Panc1 (cell line): ENCODE measurements at regions not wholly inside any gene's neighbourhood (a gene's known extent, or its start where the extent isn't known, plus 50 kb on each side); places are given as distances from the start of the nearest gene placed in this dataset.

ENCODE experiments used
- ATAC-seq: fragments of 200-7000 bp; cut with Tn5 transposase; 2 replicates; pipeline ENCODE4 v1.9.1; 2020; ENCODE audit warnings: mild to moderate bottlenecking, moderate library complexity
- BruUV-seq: library from RNA; stranded (reverse); fragments of 400-500 nt; replicated peaks from 2 replicates; lab custom pipeline; 2021; lab: Mats Ljungman, UMichigan
- CTCF ChIA-PET: fragments of 300-600 bp; sonication (Branson Sonifier 250); formaldehyde crosslinking; loops from one replicate; lab custom pipeline; 2022; ENCODE audit warnings: antibody characterized with exemption; lab: Charles Lee
- POLR2A ChIA-PET: fragments of 300-600 bp; sonication (Branson Sonifier 250); formaldehyde crosslinking; loops from one replicate; lab custom pipeline; 2022; ENCODE audit warnings: antibody characterized with exemption; lab: Charles Lee
- DNase-seq: peaks from one replicate; pipeline ENCODE4 v3.0.0-alpha.2; 2010; ENCODE audit warnings: low read depth, low spot score
- H3K27ac ChIP-seq: 2 replicates; pipeline ENCODE4 v1.5.1; 2011; ENCODE audit warnings: mild to moderate bottlenecking, low read length, inconsistent platforms
- H3K27me3 ChIP-seq: fragments of 200-500 bp; sonication (Bioruptor generic); 2 replicates; pipeline ENCODE4 v1.6.0; 2014; ENCODE audit warnings: low read length, inconsistent platforms; ENCODE audit not compliant: control insufficient read depth, insufficient read depth
- H3K36me3 ChIP-seq: fragments of 200-500 bp; sonication (Bioruptor generic); 2 replicates; pipeline ENCODE4 v1.5.1; 2014; ENCODE audit warnings: inconsistent platforms, mild to moderate bottlenecking, low read length, moderate library complexity; ENCODE audit not compliant: control insufficient read depth, insufficient read depth
- H3K4me1 ChIP-seq: 2 replicates; pipeline ENCODE4 v1.5.1; 2011; ENCODE audit warnings: inconsistent platforms, mild to moderate bottlenecking, low read length, moderate library complexity; ENCODE audit not compliant: control insufficient read depth, insufficient read depth
- H3K4me3 ChIP-seq, 2 experiments: 2 replicates each; pipeline ENCODE4 v1.5.1; 2011 to 2012; ENCODE audit warnings: low read depth in 2 of 2, low read length in 2 of 2, mild to moderate bottlenecking in 2 of 2, inconsistent platforms in 1 of 2, moderate library complexity in 1 of 2
- H3K9me3 ChIP-seq: fragments of 200-500 bp; sonication (Bioruptor generic); 2 replicates; pipeline ENCODE4 v1.5.1; 2014; ENCODE audit warnings: low read depth, mild to moderate bottlenecking, inconsistent platforms, low read length, moderate library complexity; ENCODE audit not compliant: control insufficient read depth, insufficient read depth
- CTCF ChIP-seq: fragments of 450-650 bp; IDR thresholded peaks from 2 replicates; pipeline ENCODE4 v1.5.1; 2017; ENCODE audit warnings: mild to moderate bottlenecking
- POLR2AphosphoS5 ChIP-seq: IDR thresholded peaks from 2 replicates; pipeline ENCODE4 v1.6.1; 2012; ENCODE audit warnings: mild to moderate bottlenecking, low read depth, low read length, moderate library complexity
- REST ChIP-seq, 2 experiments: IDR thresholded peaks; 2 replicates each; pipeline ENCODE4 v1.6.1; 2011 to 2012; ENCODE audit warnings: low read depth in 2 of 2, control low read depth in 1 of 2, low read length in 1 of 2, mild to moderate bottlenecking in 1 of 2, moderate library complexity in 1 of 2; ENCODE audit not compliant: insufficient read depth in 1 of 2
- SIN3A ChIP-seq: IDR thresholded peaks from 2 replicates; pipeline ENCODE4 v1.6.1; 2012; ENCODE audit warnings: low read depth, mild to moderate bottlenecking, low read length, moderate library complexity, borderline replicate concordance; ENCODE audit not compliant: insufficient read depth
- TCF7L2 ChIP-seq: IDR thresholded peaks from 2 replicates; pipeline ENCODE4 v1.6.1; 2011; ENCODE audit warnings: mild to moderate bottlenecking, low read depth, low read length, inconsistent platforms
- in situ Hi-C: cut with HindIII; loops from 2 replicates; pipeline ENCODE4 v1.10.0; 2016; ENCODE audit warnings: low sequenced_read_pairs, low pct_unique_long_range_greater_than_20kb
- intact Hi-C: fragments of 100-400 bp; cut with micrococcal nuclease; formaldehyde crosslinking; loops from one replicate; pipeline ENCODE4 v1.10.0; 2022; ENCODE audit not compliant: unreplicated experiment

- in situ Hi-C loops (no loop called here), intact Hi-C loops (no loop called here)
- DNase-seq (no peak), ATAC-seq (no peak)
- Histone ChIP-seq H3K36me3 (no peaks in the 10 kb centered on the region), H3K4me1 (no peaks in the 10 kb centered on the region), H3K27me3 (no peaks in the 10 kb centered on the region), H3K4me3 (no peak overlapping the region), H3K9me3 (no peaks in the 10 kb centered on the region), H3K27ac (no peak overlapping the region)
- no TSS peak for BruUV-seq
- POLR2A ChIA-PET: no interaction called here
- TF ChIP-seq POLR2AphosphoS5: no peak
- no peak for TF ChIP-seq REST (IDR thresholded peaks at IDR 0.05; ENCODE audit: insufficient read depth in 1 of 2, low read depth in 2 of 2, low read length in 1 of 2)
- no peak for TF ChIP-seq CTCF
- no peak for TF ChIP-seq TCF7L2
- no peak for TF ChIP-seq SIN3A
- CTCF ChIA-PET: no interaction called here
Measured at GRCh38 chr5:20655211-20655610, 667.2 kb upstream of the CDH18 start.

GRCh38 chr5:20654746-20655145 lies 666.7 kb upstream of the CDH18 start:
- Histone ChIP-seq H3K27ac (no peak overlapping the region), H3K4me1 (no peaks in the 10 kb centered on the region), H3K27me3 (no peaks in the 10 kb centered on the region), H3K9me3 (no peaks in the 10 kb centered on the region), H3K4me3 (no peak overlapping the region), H3K36me3 (no peaks in the 10 kb centered on the region)
- ChIA-PET CTCF (no interaction called here), POLR2A (no interaction called here)
- in situ Hi-C loops (no loop called here), intact Hi-C loops (no loop called here)
- no TSS peak for BruUV-seq
- DNase-seq: no peak
- ATAC-seq: no peak
- TF ChIP-seq POLR2AphosphoS5 (no peak), TCF7L2 (no peak)

- in situ Hi-C loops (no loop called here), intact Hi-C loops (no loop called here)
- Histone ChIP-seq H3K27ac (no peak overlapping the region), H3K4me1 (no peaks in the 10 kb centered on the region), H3K9me3 (no peaks in the 10 kb centered on the region), H3K27me3 (no peaks in the 10 kb centered on the region), H3K36me3 (no peaks in the 10 kb centered on the region), H3K4me3 (no peak overlapping the region)
- TF ChIP-seq SIN3A (no peak), POLR2AphosphoS5 (no peak), TCF7L2 (no peak), CTCF (no peak), REST (IDR thresholded peaks at IDR 0.05; ENCODE audit: insufficient read depth in 1 of 2, low read depth in 2 of 2, low read length in 1 of 2) (no peak)
- POLR2A ChIA-PET: no interaction called here
- DNase-seq (no peak), ATAC-seq (no peak)
- no TSS peak for BruUV-seq
- CTCF ChIA-PET: no interaction called here
Measured at GRCh38 chr5:20654033-20654432, 666.0 kb upstream of the CDH18 start.
